ENCODE measurements at regions not wholly inside any gene's neighbourhood (a gene's known extent, or its start where the extent isn't known, plus 50 kb on each side); places are given as distances from the start of the nearest gene placed in this dataset.
A peak's percentile ranks its signal among the peaks of the same experiment; 100 is the strongest.

DNA sequence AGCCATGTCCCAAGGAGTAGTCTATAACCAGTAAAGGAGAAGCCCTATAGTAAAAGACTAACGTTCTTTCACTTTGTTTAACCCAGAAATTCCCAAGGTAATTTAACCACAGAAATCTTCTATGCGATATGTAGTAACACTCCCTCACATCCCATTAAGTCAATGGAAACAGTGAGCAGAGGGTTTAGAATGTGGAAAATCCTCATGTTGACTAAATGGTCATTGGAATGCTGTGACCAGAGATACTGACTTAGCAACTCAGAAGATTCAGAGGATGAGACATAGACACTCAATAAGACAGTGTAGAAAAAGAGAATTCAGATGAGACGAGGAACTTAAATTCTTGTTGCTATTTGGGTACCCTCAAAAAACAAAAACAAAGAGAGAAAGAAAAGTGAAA, 562.2 kb upstream of the NOX3 start:
- H3K27me3 ChIP-seq (ENCODE audit: insufficient read depth, poor library complexity, severe bottlenecking), result no peaks in the 10 kb centered on the region
- H3K27ac ChIP-seq (replicated peaks), result no peak overlapping the region
- TF ChIP-seq POLR2AphosphoS5 (IDR thresholded peaks at IDR 0.05; ENCODE audit: low read depth), result no peak
- TF ChIP-seq GABPA (IDR thresholded peaks at IDR 0.05; ENCODE audit: low read depth), result no peak
- TF ChIP-seq, protein P1, sequence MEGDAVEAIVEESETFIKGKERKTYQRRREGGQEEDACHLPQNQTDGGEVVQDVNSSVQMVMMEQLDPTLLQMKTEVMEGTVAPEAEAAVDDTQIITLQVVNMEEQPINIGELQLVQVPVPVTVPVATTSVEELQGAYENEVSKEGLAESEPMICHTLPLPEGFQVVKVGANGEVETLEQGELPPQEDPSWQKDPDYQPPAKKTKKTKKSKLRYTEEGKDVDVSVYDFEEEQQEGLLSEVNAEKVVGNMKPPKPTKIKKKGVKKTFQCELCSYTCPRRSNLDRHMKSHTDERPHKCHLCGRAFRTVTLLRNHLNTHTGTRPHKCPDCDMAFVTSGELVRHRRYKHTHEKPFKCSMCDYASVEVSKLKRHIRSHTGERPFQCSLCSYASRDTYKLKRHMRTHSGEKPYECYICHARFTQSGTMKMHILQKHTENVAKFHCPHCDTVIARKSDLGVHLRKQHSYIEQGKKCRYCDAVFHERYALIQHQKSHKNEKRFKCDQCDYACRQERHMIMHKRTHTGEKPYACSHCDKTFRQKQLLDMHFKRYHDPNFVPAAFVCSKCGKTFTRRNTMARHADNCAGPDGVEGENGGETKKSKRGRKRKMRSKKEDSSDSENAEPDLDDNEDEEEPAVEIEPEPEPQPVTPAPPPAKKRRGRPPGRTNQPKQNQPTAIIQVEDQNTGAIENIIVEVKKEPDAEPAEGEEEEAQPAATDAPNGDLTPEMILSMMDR (IDR thresholded peaks at IDR 0.05; ENCODE audit: insufficient read depth, low read length), result no peak
- TF ChIP-seq SPI1 (IDR thresholded peaks at IDR 0.05; ENCODE audit: borderline replicate concordance, low read depth), result no peak
- TF ChIP-seq, protein P2, sequence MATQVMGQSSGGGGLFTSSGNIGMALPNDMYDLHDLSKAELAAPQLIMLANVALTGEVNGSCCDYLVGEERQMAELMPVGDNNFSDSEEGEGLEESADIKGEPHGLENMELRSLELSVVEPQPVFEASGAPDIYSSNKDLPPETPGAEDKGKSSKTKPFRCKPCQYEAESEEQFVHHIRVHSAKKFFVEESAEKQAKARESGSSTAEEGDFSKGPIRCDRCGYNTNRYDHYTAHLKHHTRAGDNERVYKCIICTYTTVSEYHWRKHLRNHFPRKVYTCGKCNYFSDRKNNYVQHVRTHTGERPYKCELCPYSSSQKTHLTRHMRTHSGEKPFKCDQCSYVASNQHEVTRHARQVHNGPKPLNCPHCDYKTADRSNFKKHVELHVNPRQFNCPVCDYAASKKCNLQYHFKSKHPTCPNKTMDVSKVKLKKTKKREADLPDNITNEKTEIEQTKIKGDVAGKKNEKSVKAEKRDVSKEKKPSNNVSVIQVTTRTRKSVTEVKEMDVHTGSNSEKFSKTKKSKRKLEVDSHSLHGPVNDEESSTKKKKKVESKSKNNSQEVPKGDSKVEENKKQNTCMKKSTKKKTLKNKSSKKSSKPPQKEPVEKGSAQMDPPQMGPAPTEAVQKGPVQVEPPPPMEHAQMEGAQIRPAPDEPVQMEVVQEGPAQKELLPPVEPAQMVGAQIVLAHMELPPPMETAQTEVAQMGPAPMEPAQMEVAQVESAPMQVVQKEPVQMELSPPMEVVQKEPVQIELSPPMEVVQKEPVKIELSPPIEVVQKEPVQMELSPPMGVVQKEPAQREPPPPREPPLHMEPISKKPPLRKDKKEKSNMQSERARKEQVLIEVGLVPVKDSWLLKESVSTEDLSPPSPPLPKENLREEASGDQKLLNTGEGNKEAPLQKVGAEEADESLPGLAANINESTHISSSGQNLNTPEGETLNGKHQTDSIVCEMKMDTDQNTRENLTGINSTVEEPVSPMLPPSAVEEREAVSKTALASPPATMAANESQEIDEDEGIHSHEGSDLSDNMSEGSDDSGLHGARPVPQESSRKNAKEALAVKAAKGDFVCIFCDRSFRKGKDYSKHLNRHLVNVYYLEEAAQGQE (IDR thresholded peaks at IDR 0.05; ENCODE audit: insufficient replicate concordance, low read depth), result no peak
- no peak overlapping the region for H3K4me3 ChIP-seq (replicated peaks; ENCODE audit: insufficient read depth, low read length)
- no peak for DNase-seq (ENCODE audit: low read depth in 1 of 2, low spot score in 1 of 2)

DNA sequence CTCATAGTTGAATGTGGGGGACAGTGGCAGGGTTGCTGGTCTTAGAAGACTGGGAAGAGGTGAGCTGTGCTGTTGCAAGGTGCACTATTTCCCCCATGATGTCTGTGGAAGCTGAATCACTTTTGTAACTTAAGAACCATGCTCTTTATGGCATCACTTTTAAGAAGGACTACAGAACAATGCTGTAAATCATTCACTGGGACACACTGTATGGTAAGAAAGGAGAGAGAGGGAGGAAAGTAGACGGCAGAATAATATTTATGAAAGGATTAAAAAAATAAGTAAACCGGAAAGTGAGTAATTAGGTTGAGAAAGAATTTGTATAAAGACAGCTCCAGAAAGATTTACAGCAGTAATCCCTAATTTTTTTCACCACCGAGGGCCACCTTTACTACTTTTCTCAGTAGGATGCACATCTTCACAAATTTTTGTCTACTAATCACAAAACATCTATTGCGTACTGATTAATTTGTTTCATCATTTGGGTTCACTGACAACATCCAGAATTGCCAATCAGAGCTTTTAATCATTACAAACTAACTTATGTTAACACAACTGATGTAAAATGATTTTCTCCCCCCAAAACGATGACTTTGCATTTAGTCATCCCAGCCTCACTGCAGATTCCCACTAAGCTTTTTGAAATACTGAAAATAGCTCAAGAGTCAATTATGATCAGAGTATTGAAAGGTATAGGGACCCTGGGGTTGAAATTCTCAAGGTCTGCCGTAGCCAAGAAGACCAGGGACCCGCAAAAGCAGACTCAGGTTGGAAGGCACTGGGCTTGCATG, 560.7 kb upstream of the NOX3 start:
- Histone ChIP-seq H3K27ac (replicated peaks) (no peak overlapping the region), H3K4me3 (replicated peaks; ENCODE audit: insufficient read depth, low read length) (no peak overlapping the region), H3K27me3 (ENCODE audit: insufficient read depth, poor library complexity, severe bottlenecking) (no peaks in the 10 kb centered on the region)
- TF ChIP-seq SPI1 (IDR thresholded peaks at IDR 0.05; ENCODE audit: borderline replicate concordance, low read depth) (no peak), POLR2AphosphoS5 (IDR thresholded peaks at IDR 0.05; ENCODE audit: low read depth) (no peak), GABPA (IDR thresholded peaks at IDR 0.05; ENCODE audit: low read depth) (no peak)
- TF ChIP-seq, protein P1 (IDR thresholded peaks at IDR 0.05; ENCODE audit: insufficient read depth, low read length), result no peak
- TF ChIP-seq, protein P2 (IDR thresholded peaks at IDR 0.05; ENCODE audit: insufficient replicate concordance, low read depth), result no peak
- DNase-seq (ENCODE audit: low read depth in 1 of 2, low spot score in 1 of 2), result no peak

DNA sequence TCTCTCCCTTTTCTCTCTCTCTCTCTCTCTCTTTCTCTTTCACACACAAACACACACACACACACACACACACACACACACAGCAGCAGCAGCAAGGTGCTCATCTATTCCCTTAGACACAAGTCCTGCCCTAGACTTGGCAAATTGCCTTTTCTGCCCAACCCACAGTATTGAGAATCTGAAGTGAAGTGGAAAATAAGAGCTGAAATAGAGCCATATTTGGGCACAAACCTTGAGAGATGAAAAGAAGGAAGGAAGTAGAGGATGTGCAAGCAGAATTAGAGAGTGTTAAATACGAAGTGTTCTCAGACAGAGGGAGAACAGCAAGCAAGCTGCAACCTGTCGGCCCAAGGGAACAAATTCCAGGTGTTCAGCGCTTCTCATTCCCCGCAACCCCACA, 557.5 kb upstream of the NOX3 start:
- Histone ChIP-seq H3K4me3 (replicated peaks; ENCODE audit: insufficient read depth, low read length) (no peak overlapping the region), H3K27ac (replicated peaks) (no peak overlapping the region), H3K27me3 (ENCODE audit: insufficient read depth, poor library complexity, severe bottlenecking) (no peaks in the 10 kb centered on the region)
- TF ChIP-seq SPI1 (IDR thresholded peaks at IDR 0.05; ENCODE audit: borderline replicate concordance, low read depth), result no peak
- TF ChIP-seq POLR2AphosphoS5 (IDR thresholded peaks at IDR 0.05; ENCODE audit: low read depth), result no peak
- TF ChIP-seq, protein P2 (IDR thresholded peaks at IDR 0.05; ENCODE audit: insufficient replicate concordance, low read depth), result no peak
- TF ChIP-seq GABPA (IDR thresholded peaks at IDR 0.05; ENCODE audit: low read depth), result no peak
- TF ChIP-seq, protein P1 (IDR thresholded peaks at IDR 0.05; ENCODE audit: insufficient read depth, low read length), result no peak
- DNase-seq (ENCODE audit: low read depth in 1 of 2, low spot score in 1 of 2), result peak in 1 of 2 experiments; percentile 3
